Neural cell (in vitro differentiated cells): ENCODE measurements at regions not wholly inside any gene's neighbourhood (a gene's known extent, or its start where the extent isn't known, plus 50 kb on each side); places are given as distances from the start of the nearest gene placed in this dataset.

Experiments
- EZH2 ChIP-seq: fragments of 200-600, 300-800 bp; shearing (Covaris generic), sonication (generic); IDR thresholded peaks from 2 replicates; pipeline ENCODE4 v1.6.1; 2014; ENCODE audit warnings: antibody characterized with exemption, low read length, borderline replicate concordance, mild to moderate bottlenecking; ENCODE audit not compliant: insufficient read depth, poor library complexity, severe bottlenecking
- POLR2AphosphoS5 ChIP-seq: IDR thresholded peaks from 2 replicates; pipeline ENCODE4 v1.6.1; 2012
- RAD21 ChIP-seq: fragments of 450-650 bp; conservative IDR thresholded peaks from 2 replicates; pipeline ENCODE4 v1.6.1; 2014; ENCODE audit warnings: antibody characterized with exemption, mild to moderate bottlenecking, moderate library complexity
- TF ChIP-seq, protein P1 (sequence below): fragments of 450-650 bp; IDR thresholded peaks from 2 replicates; pipeline ENCODE4 v1.5.1; 2014; ENCODE audit warnings: antibody characterized with exemption, mild to moderate bottlenecking, moderate library complexity; ENCODE audit not compliant: poor library complexity, severe bottlenecking

DNA sequence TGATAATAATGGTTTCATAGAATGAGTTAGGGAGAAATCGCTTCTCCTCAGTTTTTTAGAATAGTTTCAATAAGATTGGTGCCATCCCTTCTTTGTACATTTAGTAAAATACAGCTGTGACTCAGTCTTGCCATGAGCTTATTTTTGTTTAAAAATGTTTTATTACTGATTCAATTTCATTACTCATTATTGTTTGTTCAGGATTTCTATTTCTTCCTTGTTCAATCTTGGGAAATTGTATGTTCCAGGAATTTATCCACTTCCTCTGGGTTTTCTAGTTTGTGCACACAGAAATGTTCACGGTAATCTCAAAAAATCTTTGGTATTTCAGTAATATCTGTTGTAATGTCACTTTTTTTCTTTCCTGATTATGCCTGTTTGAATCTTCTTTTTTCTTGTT, 371.5 kb upstream of the SETBP1 start:
- TF ChIP-seq, protein P1, sequence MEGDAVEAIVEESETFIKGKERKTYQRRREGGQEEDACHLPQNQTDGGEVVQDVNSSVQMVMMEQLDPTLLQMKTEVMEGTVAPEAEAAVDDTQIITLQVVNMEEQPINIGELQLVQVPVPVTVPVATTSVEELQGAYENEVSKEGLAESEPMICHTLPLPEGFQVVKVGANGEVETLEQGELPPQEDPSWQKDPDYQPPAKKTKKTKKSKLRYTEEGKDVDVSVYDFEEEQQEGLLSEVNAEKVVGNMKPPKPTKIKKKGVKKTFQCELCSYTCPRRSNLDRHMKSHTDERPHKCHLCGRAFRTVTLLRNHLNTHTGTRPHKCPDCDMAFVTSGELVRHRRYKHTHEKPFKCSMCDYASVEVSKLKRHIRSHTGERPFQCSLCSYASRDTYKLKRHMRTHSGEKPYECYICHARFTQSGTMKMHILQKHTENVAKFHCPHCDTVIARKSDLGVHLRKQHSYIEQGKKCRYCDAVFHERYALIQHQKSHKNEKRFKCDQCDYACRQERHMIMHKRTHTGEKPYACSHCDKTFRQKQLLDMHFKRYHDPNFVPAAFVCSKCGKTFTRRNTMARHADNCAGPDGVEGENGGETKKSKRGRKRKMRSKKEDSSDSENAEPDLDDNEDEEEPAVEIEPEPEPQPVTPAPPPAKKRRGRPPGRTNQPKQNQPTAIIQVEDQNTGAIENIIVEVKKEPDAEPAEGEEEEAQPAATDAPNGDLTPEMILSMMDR, result no peak
- TF ChIP-seq EZH2 (no peak), POLR2AphosphoS5 (no peak), RAD21 (no peak)
